HG03565 (cell line): ENCODE measurements at regions not wholly inside any gene's neighbourhood (a gene's known extent, or its start where the extent isn't known, plus 50 kb on each side); places are given as distances from the start of the nearest gene placed in this dataset.
"Not testable (repeated sequence)": the region's sequence is repeated elsewhere in the genome, so short reads cannot be mapped to it uniquely, and the experiment has no call there.

ENCODE experiments used
- ATAC-seq: cut with Tn5 transposase; IDR thresholded peaks from one replicate; pipeline ENCODE4 v1.9.1; 2021; ENCODE audit warnings: mild to moderate bottlenecking, moderate library complexity; ENCODE audit not compliant: unreplicated experiment

DNA sequence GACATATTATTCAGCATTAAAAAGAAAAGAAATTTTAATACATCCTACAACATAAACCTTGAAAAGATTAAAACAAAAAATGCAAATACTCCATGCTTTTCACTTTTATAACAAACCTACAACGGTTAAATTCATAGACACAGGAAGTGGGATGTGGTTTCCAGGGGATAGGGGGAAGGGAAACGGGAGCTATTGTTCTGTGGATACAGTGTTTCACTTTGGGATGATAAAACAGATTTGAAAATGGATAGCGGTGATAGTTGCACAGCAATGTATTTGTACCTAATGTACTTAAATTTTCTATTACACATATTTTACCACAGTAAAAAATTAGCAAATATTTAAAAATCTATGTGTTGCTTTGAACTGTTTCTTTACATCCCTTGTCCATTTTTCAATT lies 368.0 kb downstream of the CDY2B start:
- ATAC-seq, result not testable (repeated sequence)

DNA sequence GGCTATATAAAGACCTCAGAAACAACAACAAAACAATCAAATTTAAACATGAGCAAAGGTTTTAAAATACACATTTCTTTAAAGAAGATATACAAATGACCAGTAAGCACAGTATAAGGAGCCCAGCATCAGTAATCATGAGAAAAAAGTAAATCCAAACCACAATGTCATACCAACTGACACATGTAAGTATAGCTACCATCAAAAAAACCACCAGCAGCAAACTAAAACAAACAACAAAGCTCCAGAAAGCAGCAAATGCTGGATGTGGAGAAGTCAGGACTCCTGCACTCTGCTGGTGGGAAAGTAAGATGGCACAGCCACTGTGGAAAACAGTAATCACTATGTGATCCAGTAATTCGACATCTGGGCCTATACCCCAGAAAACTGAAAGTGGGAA lies 368.5 kb downstream of the CDY2B start:
- ATAC-seq, result not testable (repeated sequence)

DNA sequence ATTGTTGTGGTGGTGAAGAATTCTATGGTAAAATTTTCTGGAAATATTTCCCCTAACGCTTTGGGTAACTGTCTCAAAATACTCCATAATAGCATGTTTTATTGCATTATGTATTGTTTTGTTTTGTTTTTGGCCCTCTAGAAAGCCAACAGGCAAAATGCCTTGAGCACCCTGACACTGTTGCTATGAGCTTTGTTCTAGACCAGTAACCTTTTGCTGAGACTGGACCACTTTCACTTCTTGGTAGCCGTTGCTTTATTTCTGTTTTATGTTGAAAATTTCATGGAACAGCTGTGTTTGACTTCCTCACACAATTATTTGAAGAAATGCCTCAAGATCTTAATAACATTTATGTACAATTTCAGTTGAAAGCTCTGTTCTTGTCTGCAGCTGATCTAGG lies 374.2 kb downstream of the CDY2B start:
- not testable (repeated sequence) for ATAC-seq

GRCh38 chrY:17484763-17485162 lies 395.3 kb downstream of the CDY2B start:
- not testable (repeated sequence) for ATAC-seq

DNA sequence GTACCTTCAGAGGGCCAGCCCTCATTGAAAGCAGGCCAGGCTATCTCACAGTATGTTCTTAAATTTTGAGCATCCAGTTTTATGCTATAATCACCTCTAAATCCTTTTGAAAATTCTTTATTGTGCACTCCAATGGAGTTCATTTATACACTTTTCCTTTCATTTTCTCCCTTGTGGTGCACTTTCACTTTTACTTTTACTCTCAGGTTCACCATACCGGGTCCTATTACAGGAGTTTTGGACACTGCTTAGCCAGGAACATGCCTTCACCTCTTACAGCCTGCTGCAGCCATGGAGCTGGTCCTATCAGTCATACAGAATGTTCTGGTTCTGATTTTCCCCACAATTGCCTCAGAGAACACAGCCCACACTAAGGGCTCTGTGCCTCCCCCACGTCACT lies 395.9 kb downstream of the CDY2B start:
- ATAC-seq, result peak; percentile 64

- peak; percentile 54 for ATAC-seq
These were observed 398.5 kb downstream of the CDY2B start for GRCh38 chrY:17481389-17482022.

DNA sequence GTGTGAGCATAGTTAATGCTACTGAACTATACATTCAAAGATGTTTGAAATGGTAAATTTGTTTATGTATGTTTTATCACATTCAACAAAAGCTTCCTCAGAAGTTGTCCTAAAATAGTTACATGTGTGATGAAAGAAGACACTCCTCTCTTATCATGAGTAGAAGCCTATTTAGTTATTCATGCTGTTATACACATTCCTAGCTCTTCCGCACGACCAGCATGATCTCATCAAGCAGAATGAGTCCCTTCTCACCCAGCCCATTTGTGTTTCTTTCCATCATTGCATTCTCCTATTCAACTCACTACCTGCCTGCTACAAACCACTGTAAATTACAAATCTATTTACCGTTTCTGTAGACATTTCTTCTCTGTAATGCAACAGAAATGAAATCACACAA lies 408.0 kb downstream of the CDY2B start:
- not testable (repeated sequence) for ATAC-seq

DNA sequence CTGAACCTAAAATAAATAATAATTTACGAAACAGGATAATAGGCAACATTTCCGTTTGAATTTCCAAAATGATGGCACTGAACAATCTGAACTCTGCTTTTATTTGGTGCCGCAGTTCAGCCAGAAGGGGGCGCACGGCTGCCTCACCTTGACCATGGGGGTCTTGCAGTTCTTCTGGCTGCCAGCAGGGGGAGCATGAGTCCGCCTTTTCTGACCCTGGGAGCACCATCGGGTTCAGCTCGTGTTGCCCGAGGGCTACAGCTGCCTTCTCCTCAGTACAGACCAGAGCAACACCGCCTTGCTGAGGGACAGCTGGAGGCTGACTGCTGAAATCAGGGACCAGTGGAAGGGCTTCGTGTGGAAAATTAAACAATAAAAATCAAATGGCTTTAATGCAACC lies 420.3 kb downstream of the CDY2B start:
- ATAC-seq, result peak; percentile 85

DNA sequence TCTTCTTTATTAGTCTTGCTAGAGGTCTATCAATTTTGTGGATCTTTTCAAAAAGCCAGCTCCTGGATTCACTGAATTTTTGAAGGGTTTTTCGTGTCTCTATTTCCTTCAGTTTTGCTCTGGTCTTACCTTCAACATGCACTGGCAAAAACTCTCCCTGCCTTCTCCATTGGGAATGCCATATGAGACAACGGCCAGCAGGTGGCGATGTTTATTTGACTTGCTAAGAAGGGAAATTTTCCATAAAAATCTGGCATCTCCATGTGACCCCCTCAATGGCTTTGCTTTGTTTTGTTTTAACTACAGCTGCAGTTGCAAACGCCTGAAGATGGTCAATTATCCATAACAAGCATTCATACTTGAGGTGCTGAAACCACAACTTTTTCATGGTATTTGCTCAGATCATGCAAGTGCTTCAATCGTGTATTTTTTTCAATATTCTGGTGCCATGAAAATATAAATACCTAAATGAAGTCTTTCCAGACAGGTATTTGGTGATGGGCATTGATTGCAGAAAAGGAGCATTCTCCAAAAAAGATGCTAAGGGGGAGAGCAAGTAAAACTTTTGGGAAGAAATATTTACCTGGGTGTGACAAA lies 449.4 kb downstream of the CDY2B start:
- no peak for ATAC-seq

DNA sequence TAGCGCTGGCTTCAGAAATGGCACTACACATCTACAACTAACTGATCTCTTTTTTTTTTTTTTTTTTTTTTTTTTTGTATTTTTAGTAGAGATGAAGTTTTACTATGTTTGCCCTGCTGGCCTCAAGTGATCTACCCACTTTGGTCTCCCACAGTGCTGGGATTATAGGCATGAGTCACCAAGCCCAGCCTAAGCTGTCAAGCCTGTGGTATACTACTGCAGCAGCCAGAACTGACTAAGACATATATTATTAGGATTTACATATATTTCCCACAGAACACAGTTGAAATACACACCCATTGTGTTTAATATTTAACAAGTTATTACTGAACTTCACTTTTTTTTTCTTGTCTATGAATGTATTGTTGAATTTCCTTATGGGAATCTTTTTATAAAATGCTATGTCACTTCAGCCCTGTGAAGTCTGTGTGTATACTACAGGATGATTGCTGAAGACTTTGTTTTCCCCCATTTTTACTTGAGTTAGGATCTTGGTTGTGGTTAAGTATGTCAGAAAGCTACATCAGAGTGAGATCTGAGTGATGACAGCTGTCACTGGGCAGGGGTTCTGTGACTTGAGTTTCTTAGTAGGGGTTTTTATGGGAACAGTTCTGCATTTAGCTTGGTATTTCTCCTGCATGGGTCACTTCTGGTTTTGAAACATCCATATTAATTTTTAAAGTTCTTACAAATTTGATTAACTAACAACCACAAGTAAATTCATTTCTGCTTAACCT lies 481.5 kb downstream of the CDY2B start:
- ATAC-seq, result no peak

GRCh38 chrY:17397659-17398058 lies 482.4 kb downstream of the CDY2B start:
- no peak for ATAC-seq

GRCh38 chrY:17381431-17382070 lies 498.5 kb downstream of the CDY2B start:
- ATAC-seq, result no peak

GRCh38 chrY:17378326-17378725 lies 501.7 kb downstream of the CDY2B start:
- ATAC-seq, result no peak

GRCh38 chrY:17368413-17368812 lies 511.6 kb downstream of the CDY2B start:
- no peak for ATAC-seq

DNA sequence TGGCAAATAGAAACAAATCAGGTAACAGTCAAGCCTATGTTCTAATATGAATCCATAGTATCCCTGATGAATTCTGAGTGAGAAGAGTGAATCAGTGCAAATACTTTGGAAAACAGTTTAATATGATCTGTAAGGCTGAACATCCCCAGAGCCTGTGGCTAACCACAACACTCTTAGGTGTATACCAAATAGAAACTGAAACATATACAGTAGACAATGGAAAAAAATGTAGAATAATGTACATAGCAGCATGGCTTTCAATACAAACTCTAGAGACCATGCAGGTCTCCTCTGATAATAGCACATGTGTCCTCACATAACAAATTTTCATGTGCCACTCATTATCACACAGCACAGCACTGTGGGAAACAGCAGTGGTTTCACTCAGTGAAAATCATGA lies 513.6 kb downstream of the CDY2B start:
- ATAC-seq, result no peak

GRCh38 chrY:17339028-17339427 lies 541.0 kb downstream of the CDY2B start:
- ATAC-seq, result no peak

DNA sequence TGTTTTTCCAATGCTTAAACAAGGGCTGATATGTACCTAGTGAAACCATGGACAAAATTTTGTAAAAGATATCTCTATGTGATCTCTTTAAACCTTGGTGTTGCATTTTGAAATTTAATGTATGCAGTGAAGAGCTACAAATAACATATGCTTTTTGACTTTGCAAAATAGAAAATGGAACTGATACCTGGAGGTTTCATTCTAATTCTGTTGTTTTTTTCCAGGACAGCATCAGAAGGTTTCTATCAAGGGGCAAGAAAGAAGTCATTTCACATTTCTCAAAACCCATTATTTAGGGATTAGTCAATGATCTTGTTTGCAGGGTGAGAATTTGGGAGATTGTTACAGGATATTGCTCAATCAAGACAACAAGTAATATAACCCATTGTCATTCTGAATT lies 549.3 kb downstream of the CDY2B start:
- no peak for ATAC-seq

- ATAC-seq, result no peak
These were observed 560.1 kb downstream of the CDY2B start for GRCh38 chrY:17319916-17320315.

GRCh38 chrY:17318631-17319030 lies 561.4 kb downstream of the CDY2B start:
- ATAC-seq, result no peak

DNA sequence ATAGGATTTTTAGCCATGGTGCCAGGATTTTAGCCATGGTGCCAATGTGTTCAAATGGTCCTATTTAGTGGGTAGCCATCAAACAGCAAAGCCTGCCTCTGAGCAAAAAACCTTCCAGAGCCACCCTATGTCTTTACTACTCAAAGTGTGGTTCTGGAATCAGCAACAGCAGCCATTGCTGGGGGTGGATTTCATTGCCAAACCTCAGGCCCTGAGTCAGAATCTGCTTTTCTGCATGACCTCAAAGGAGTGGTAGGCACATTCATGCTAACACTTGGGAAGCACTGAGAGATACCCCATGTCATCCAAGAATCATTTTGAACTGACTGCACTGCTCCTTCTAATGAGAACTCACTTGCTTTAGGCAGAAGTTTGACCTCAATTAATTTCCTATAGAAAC lies 603.0 kb downstream of the CDY2B start:
- no peak for ATAC-seq

DNA sequence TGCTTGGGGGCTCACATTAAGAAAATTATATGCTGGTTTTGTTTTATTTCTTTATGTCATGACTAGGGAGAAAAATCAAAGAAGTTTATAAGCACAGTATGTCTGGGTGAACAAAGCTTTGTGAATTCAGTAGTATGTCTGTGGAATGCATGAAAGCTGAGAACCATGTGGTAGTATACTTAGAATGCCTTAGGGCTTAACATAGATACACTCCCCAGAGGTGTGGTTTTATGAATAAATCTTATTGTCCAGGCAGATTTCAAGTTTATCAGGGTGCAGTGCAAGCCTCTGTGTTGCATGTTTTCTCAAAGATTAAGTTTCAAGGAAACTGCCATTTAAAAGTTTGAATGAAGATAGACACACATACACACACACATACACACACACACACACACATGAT lies 620.5 kb downstream of the CDY2B start:
- ATAC-seq, result no peak

- no peak for ATAC-seq
These were observed 641.6 kb downstream of the CDY2B start for GRCh38 chrY:17238406-17238805.
